NT2/D1 (cell line): ENCODE measurements at regions not wholly inside any gene's neighbourhood (a gene's known extent, or its start where the extent isn't known, plus 50 kb on each side); places are given as distances from the start of the nearest gene placed in this dataset.

Experiments
- SUZ12 ChIP-seq: IDR thresholded peaks from 2 replicates; pipeline ENCODE4 v1.6.1; 2011; ENCODE audit not compliant: insufficient read length, insufficient read depth; ENCODE audit errors: extremely low read depth
- YY1 ChIP-seq: IDR thresholded peaks from 2 replicates; pipeline ENCODE4 v1.6.1; 2011; ENCODE audit not compliant: insufficient read length, insufficient read depth
- ZNF274 ChIP-seq: IDR thresholded peaks from 2 replicates; pipeline ENCODE4 v1.6.1; 2011; ENCODE audit warnings: mild to moderate bottlenecking, low read depth, low read length

DNA sequence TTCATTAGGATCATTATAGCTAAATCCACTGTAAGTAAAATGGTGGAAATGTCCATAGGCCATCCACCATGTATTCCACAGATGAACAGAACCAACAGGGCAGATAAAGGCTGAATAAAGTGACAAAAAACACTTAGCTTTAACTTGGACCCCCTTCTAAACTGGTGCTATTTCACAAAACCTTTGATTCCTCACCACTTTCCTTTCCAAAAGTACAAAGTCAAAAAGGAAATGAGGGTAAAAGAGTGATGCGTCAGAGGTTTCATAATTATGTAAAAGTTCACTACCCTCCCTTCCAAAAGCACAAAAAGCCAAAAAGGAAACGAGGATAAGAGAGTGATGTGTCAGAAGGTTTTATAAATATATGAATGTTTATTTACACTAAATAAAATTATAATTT lies 172.2 kb downstream of the TBX15 start:
- TF ChIP-seq ZNF274: no peak
- TF ChIP-seq YY1: no peak
- TF ChIP-seq SUZ12: no peak
